ENCODE measurements at regions not wholly inside any gene's neighbourhood (a gene's known extent, or its start where the extent isn't known, plus 50 kb on each side); places are given as distances from the start of the nearest gene placed in this dataset.

GRCh38 chr16:62794724-62795123 lies 758.5 kb upstream of the CDH8 start:
- TF ChIP-seq, protein P1, sequence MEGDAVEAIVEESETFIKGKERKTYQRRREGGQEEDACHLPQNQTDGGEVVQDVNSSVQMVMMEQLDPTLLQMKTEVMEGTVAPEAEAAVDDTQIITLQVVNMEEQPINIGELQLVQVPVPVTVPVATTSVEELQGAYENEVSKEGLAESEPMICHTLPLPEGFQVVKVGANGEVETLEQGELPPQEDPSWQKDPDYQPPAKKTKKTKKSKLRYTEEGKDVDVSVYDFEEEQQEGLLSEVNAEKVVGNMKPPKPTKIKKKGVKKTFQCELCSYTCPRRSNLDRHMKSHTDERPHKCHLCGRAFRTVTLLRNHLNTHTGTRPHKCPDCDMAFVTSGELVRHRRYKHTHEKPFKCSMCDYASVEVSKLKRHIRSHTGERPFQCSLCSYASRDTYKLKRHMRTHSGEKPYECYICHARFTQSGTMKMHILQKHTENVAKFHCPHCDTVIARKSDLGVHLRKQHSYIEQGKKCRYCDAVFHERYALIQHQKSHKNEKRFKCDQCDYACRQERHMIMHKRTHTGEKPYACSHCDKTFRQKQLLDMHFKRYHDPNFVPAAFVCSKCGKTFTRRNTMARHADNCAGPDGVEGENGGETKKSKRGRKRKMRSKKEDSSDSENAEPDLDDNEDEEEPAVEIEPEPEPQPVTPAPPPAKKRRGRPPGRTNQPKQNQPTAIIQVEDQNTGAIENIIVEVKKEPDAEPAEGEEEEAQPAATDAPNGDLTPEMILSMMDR (IDR thresholded peaks at IDR 0.05) = no peak
- TF ChIP-seq EP300 (IDR thresholded peaks at IDR 0.05) = no peak
